Stimulated activated CD4-positive, alpha-beta T cell treated with anti-CD3 and anti-CD28 coated beads, Interleukin-12 subunit alpha, Interleukin-12 subunit beta, amount 100 ng/mL, for 24 hours (primary cell): ENCODE measurements at regions not wholly inside any gene's neighbourhood (a gene's known extent, or its start where the extent isn't known, plus 50 kb on each side); places are given as distances from the start of the nearest gene placed in this dataset.

Source experiments
- DNase-seq, 2 experiments: peaks; one replicate each; pipeline ENCODE4 v3.0.0-alpha.2; 2020; ENCODE audit warnings: low read depth in 2 of 2

- DNase-seq: no peak
Observed at GRCh38 chr15:29322415-29322814, 52.8 kb upstream of the NSMCE3 start.

GRCh38 chr15:29320420-29320819 lies 50.8 kb upstream of the NSMCE3 start:
- no peak for DNase-seq

- no peak for DNase-seq
Observed at GRCh38 chr15:29319823-29320222, 50.2 kb upstream of the NSMCE3 start.
